Panc1 (cell line): ENCODE measurements at regions not wholly inside any gene's neighbourhood (a gene's known extent, or its start where the extent isn't known, plus 50 kb on each side); places are given as distances from the start of the nearest gene placed in this dataset.

Source experiments
- ATAC-seq: fragments of 200-7000 bp; cut with Tn5 transposase; 2 replicates; pipeline ENCODE4 v1.9.1; 2020; ENCODE audit warnings: mild to moderate bottlenecking, moderate library complexity
- BruUV-seq: library from RNA; stranded (reverse); fragments of 400-500 nt; replicated peaks from 2 replicates; lab custom pipeline; 2021; lab: Mats Ljungman, UMichigan
- CTCF ChIA-PET: fragments of 300-600 bp; sonication (Branson Sonifier 250); formaldehyde crosslinking; loops from one replicate; lab custom pipeline; 2022; ENCODE audit warnings: antibody characterized with exemption; lab: Charles Lee
- POLR2A ChIA-PET: fragments of 300-600 bp; sonication (Branson Sonifier 250); formaldehyde crosslinking; loops from one replicate; lab custom pipeline; 2022; ENCODE audit warnings: antibody characterized with exemption; lab: Charles Lee
- DNase-seq: peaks from one replicate; pipeline ENCODE4 v3.0.0-alpha.2; 2010; ENCODE audit warnings: low read depth, low spot score
- H3K27ac ChIP-seq: 2 replicates; pipeline ENCODE4 v1.5.1; 2011; ENCODE audit warnings: mild to moderate bottlenecking, low read length, inconsistent platforms
- H3K27me3 ChIP-seq: fragments of 200-500 bp; sonication (Bioruptor generic); 2 replicates; pipeline ENCODE4 v1.6.0; 2014; ENCODE audit warnings: low read length, inconsistent platforms; ENCODE audit not compliant: control insufficient read depth, insufficient read depth
- H3K36me3 ChIP-seq: fragments of 200-500 bp; sonication (Bioruptor generic); 2 replicates; pipeline ENCODE4 v1.5.1; 2014; ENCODE audit warnings: inconsistent platforms, mild to moderate bottlenecking, low read length, moderate library complexity; ENCODE audit not compliant: control insufficient read depth, insufficient read depth
- H3K4me1 ChIP-seq: 2 replicates; pipeline ENCODE4 v1.5.1; 2011; ENCODE audit warnings: inconsistent platforms, mild to moderate bottlenecking, low read length, moderate library complexity; ENCODE audit not compliant: control insufficient read depth, insufficient read depth
- H3K4me3 ChIP-seq, 2 experiments: 2 replicates each; pipeline ENCODE4 v1.5.1; 2011 to 2012; ENCODE audit warnings: low read depth in 2 of 2, low read length in 2 of 2, mild to moderate bottlenecking in 2 of 2, inconsistent platforms in 1 of 2, moderate library complexity in 1 of 2
- H3K9me3 ChIP-seq: fragments of 200-500 bp; sonication (Bioruptor generic); 2 replicates; pipeline ENCODE4 v1.5.1; 2014; ENCODE audit warnings: low read depth, mild to moderate bottlenecking, inconsistent platforms, low read length, moderate library complexity; ENCODE audit not compliant: control insufficient read depth, insufficient read depth
- CTCF ChIP-seq: fragments of 450-650 bp; IDR thresholded peaks from 2 replicates; pipeline ENCODE4 v1.5.1; 2017; ENCODE audit warnings: mild to moderate bottlenecking
- POLR2AphosphoS5 ChIP-seq: IDR thresholded peaks from 2 replicates; pipeline ENCODE4 v1.6.1; 2012; ENCODE audit warnings: mild to moderate bottlenecking, low read depth, low read length, moderate library complexity
- SIN3A ChIP-seq: IDR thresholded peaks from 2 replicates; pipeline ENCODE4 v1.6.1; 2012; ENCODE audit warnings: low read depth, mild to moderate bottlenecking, low read length, moderate library complexity, borderline replicate concordance; ENCODE audit not compliant: insufficient read depth
- TCF7L2 ChIP-seq: IDR thresholded peaks from 2 replicates; pipeline ENCODE4 v1.6.1; 2011; ENCODE audit warnings: mild to moderate bottlenecking, low read depth, low read length, inconsistent platforms
- in situ Hi-C: cut with HindIII; loops from 2 replicates; pipeline ENCODE4 v1.10.0; 2016; ENCODE audit warnings: low sequenced_read_pairs, low pct_unique_long_range_greater_than_20kb
- intact Hi-C: fragments of 100-400 bp; cut with micrococcal nuclease; formaldehyde crosslinking; loops from one replicate; pipeline ENCODE4 v1.10.0; 2022; ENCODE audit not compliant: unreplicated experiment
- TF ChIP-seq, protein P1 (sequence below), 2 experiments: IDR thresholded peaks; 2 replicates each; pipeline ENCODE4 v1.6.1; 2011 to 2012; ENCODE audit warnings: low read depth in 2 of 2, control low read depth in 1 of 2, low read length in 1 of 2, mild to moderate bottlenecking in 1 of 2, moderate library complexity in 1 of 2; ENCODE audit not compliant: insufficient read depth in 1 of 2

DNA sequence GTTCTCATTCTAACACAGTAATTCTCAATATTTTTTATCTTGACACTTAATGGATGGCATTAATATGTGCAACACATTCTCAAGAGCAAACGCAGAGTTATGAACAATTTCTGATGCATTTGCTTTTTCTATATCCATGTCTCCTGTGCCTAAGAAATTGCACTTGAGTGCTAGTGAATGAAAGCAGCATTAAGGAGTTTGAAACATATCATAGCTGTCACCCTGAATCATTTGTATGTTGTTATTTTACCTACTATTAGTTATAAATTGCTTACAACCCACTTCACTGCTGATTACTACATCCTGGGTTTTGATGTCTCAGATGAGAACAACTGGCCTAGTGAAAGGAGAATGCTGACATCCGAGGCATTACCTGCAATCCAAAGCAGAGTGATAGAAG, 387.3 kb downstream of the RASEF start:
- TF ChIP-seq TCF7L2, result no peak
- no peak for TF ChIP-seq POLR2AphosphoS5
- TF ChIP-seq, protein P1, sequence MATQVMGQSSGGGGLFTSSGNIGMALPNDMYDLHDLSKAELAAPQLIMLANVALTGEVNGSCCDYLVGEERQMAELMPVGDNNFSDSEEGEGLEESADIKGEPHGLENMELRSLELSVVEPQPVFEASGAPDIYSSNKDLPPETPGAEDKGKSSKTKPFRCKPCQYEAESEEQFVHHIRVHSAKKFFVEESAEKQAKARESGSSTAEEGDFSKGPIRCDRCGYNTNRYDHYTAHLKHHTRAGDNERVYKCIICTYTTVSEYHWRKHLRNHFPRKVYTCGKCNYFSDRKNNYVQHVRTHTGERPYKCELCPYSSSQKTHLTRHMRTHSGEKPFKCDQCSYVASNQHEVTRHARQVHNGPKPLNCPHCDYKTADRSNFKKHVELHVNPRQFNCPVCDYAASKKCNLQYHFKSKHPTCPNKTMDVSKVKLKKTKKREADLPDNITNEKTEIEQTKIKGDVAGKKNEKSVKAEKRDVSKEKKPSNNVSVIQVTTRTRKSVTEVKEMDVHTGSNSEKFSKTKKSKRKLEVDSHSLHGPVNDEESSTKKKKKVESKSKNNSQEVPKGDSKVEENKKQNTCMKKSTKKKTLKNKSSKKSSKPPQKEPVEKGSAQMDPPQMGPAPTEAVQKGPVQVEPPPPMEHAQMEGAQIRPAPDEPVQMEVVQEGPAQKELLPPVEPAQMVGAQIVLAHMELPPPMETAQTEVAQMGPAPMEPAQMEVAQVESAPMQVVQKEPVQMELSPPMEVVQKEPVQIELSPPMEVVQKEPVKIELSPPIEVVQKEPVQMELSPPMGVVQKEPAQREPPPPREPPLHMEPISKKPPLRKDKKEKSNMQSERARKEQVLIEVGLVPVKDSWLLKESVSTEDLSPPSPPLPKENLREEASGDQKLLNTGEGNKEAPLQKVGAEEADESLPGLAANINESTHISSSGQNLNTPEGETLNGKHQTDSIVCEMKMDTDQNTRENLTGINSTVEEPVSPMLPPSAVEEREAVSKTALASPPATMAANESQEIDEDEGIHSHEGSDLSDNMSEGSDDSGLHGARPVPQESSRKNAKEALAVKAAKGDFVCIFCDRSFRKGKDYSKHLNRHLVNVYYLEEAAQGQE (IDR thresholded peaks at IDR 0.05; ENCODE audit: insufficient read depth in 1 of 2, low read depth in 2 of 2, low read length in 1 of 2), result no peak
- no peak for TF ChIP-seq SIN3A
- TF ChIP-seq CTCF, result no peak
- ChIA-PET POLR2A (no interaction called here), CTCF (no interaction called here)
- BruUV-seq, result no TSS peak
- no peak overlapping the region for H3K27ac ChIP-seq
- ATAC-seq (no peak), DNase-seq (no peak)
- no peaks in the 10 kb centered on the region for H3K4me1 ChIP-seq
- no peaks in the 10 kb centered on the region for H3K36me3 ChIP-seq
- no peak overlapping the region for H3K4me3 ChIP-seq
- no peaks in the 10 kb centered on the region for H3K27me3 ChIP-seq
- in situ Hi-C loops, result no loop called here
- intact Hi-C loops, result no loop called here
- H3K9me3 ChIP-seq, result no peaks in the 10 kb centered on the region

DNA sequence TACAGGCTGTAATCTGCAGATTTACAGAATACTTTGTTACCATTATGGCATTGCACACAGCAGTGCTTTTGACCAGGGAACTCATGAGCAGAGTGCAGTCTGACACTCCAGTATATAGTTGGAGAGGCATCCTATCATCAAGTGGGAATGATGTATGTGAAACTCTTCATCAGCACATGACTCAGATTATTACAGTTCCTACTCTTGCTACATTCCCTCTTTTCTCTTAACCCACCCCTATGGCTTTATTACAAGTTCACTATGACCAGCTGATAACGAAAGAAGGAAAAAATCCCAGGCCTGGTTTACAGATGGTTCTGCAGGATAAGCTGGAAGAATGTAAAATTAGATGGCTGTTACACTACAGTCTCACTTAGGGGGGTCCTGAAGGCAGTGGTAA, 385.9 kb downstream of the RASEF start:
- POLR2A ChIA-PET, result no interaction called here
- Histone ChIP-seq H3K4me1 (no peaks in the 10 kb centered on the region), H3K27me3 (no peaks in the 10 kb centered on the region), H3K27ac (no peak overlapping the region), H3K9me3 (no peaks in the 10 kb centered on the region), H3K4me3 (no peak overlapping the region), H3K36me3 (no peaks in the 10 kb centered on the region)
- no peak for TF ChIP-seq CTCF
- CTCF ChIA-PET, result no interaction called here
- in situ Hi-C loops, result no loop called here
- ATAC-seq (no peak), DNase-seq (no peak)
- intact Hi-C loops, result no loop called here
- BruUV-seq, result no TSS peak

GRCh38 chr9:82679472-82679871, 383.5 kb downstream of the RASEF start:
- no peak for ATAC-seq
- ChIA-PET POLR2A (no interaction called here), CTCF (no interaction called here)
- no peaks in the 10 kb centered on the region for H3K27me3 ChIP-seq
- intact Hi-C loops (no loop called here), in situ Hi-C loops (no loop called here)
- no peaks in the 10 kb centered on the region for H3K36me3 ChIP-seq
- H3K4me1 ChIP-seq, result no peaks in the 10 kb centered on the region
- H3K27ac ChIP-seq, result no peak overlapping the region
- no peak overlapping the region for H3K4me3 ChIP-seq
- no peak for TF ChIP-seq POLR2AphosphoS5
- TF ChIP-seq CTCF, result no peak
- TF ChIP-seq SIN3A, result no peak
- no peak for TF ChIP-seq TCF7L2
- TF ChIP-seq, protein P1 (IDR thresholded peaks at IDR 0.05; ENCODE audit: insufficient read depth in 1 of 2, low read depth in 2 of 2, low read length in 1 of 2), result no peak
- DNase-seq, result no peak
- BruUV-seq, result no TSS peak
- no peaks in the 10 kb centered on the region for H3K9me3 ChIP-seq
